ENCODE measurements at regions not wholly inside any gene's neighbourhood (a gene's known extent, or its start where the extent isn't known, plus 50 kb on each side); places are given as distances from the start of the nearest gene placed in this dataset.
"Not testable (repeated sequence)": the region's sequence is repeated elsewhere in the genome, so short reads cannot be mapped to it uniquely, and the experiment has no call there.

DNA sequence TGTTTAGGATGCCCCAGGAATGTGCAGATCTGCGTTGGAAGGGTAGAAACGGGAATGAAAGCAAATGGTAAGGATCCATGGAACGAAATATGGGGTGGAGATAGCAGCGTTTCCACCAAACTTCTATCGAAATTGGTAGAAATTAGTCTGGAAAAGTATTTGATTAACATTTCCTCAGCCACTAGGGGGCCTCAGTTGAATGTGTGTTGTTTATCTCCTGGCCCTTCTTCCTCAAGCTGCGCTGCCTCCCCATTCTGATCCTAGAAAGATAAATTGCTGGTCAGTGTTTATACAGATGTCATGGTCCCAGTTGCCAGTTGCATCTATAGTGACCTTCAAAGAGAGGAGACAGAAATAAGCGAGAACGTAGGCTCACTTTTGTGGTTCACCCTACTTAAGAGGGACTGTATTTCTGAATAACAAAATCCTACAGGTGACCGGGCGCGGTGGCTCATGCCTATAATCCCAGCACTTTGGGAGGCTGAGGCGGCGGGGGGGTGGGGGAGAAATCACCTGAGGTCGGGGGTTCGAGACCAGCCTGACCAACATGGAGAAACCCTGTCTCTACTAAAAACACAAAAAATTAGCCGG lies 457.1 kb downstream of the SQOR start:
- Mint-ChIP-seq H3K4me1 (ENCODE audit: low read depth) (no peaks in the 10 kb centered on the region), H3K9me3 (peaks cover 4% of the 10 kb centered on the region), H3K27me3 (ENCODE audit: low read depth) (no peaks in the 10 kb centered on the region), H3K4me3 (no peak overlapping the region), H3K36me3 (ENCODE audit: insufficient read depth) (no peaks in the 10 kb centered on the region)
- DNase-seq: no peak
- no peak for ATAC-seq

DNA sequence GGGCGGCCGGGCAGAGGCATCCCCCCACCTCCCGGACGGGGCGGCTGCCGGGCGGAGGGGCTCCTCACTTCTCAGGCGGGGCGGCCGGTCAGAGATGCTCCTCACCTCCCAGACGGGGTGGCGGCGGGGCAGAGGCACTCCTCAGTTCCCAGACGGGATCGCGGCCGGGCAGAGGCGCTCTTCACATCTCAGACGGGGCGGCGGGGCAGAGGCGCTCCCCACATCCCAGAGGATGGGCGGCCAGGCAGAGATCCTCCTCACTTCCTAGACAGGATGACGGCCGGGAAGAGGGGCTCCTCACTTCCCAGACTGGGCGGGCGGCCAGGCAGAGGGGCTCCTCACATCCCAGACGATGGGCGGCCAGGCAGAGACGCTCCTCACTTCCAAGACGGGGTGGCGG lies 463.2 kb downstream of the SQOR start:
- H3K4me3 Mint-ChIP-seq; DNase-seq; H3K4me1 Mint-ChIP-seq (ENCODE audit: low read depth); H3K27me3 Mint-ChIP-seq (ENCODE audit: low read depth); H3K36me3 Mint-ChIP-seq (ENCODE audit: insufficient read depth); ATAC-seq: not testable (repeated sequence)
- H3K9me3 Mint-ChIP-seq: peaks cover 14% of the 10 kb centered on the region

DNA sequence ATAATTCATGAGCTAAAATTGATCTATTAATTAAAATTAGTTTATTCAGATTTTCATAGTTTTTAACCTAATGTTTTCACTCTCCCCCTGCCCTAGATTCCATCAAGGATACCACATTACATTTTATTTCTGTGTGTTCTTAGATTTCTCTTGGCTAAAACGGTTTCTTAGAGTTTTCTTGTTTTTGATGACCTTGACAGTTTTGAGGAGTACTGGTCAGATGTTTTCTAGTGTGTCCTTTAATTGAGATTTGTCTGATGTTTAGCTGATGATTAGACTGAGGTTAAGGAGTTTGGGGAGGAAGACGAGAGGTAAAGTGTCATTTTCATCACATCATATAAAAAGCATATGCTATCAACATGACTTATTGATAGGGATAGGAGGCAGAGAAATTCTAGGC lies 475.9 kb downstream of the SQOR start:
- no peak for DNase-seq
- ATAC-seq: no peak
- Mint-ChIP-seq H3K9me3 (peaks cover 3% of the 10 kb centered on the region), H3K4me1 (ENCODE audit: low read depth) (no peaks in the 10 kb centered on the region), H3K4me3 (no peak overlapping the region), H3K27me3 (ENCODE audit: low read depth) (no peaks in the 10 kb centered on the region), H3K36me3 (ENCODE audit: insufficient read depth) (no peaks in the 10 kb centered on the region)

DNA sequence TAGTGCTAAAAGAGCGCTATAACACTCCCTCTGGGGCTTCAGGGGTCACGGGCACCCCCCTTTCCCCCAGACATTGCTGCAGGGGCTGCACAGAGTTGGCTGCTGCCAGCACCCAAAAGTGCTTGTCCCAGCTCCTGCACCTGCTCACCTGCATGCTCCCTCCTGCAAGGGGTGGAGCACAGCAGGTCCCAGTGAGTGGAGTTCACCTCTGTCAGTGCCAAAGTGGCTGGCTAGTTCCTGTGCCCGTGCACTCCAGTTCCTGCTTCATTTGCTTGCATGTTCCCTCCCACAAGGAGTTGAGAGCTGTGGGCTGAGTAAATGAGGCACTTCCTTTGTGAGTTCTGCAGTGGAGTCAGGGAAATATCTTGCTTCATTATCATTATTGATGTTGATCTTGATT lies 476.9 kb downstream of the SQOR start:
- DNase-seq (no peak), ATAC-seq (no peak)
- no peaks in the 10 kb centered on the region for H3K4me1 Mint-ChIP-seq (ENCODE audit: low read depth)
- H3K9me3 Mint-ChIP-seq: peaks cover 3% of the 10 kb centered on the region
- no peak overlapping the region for H3K4me3 Mint-ChIP-seq
- H3K36me3 Mint-ChIP-seq (ENCODE audit: insufficient read depth): no peaks in the 10 kb centered on the region
- no peaks in the 10 kb centered on the region for H3K27me3 Mint-ChIP-seq (ENCODE audit: low read depth)

DNA sequence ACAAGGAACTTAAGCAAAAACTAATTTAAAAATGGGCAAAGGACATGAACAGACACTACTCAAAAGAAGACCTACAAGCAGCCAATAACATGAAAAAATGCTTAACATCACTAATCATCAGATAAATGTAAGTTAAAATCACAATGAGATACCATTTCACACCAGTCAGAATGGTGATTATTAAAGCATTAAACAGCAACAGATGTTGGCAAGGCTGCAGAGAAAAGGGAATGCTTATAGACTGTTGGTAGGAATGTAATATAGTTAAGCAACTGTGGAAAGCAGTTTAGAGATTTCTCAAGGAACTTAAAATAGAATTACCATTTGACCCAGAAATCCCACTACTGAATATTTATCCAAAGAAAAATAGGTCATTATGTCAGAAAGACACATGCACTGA lies 482.2 kb downstream of the SQOR start:
- Mint-ChIP-seq H3K9me3 (no peaks in the 10 kb centered on the region), H3K36me3 (ENCODE audit: insufficient read depth) (no peaks in the 10 kb centered on the region), H3K4me1 (ENCODE audit: low read depth) (no peaks in the 10 kb centered on the region), H3K4me3 (no peak overlapping the region), H3K27me3 (ENCODE audit: low read depth) (no peaks in the 10 kb centered on the region)
- ATAC-seq (no peak), DNase-seq (no peak)

DNA sequence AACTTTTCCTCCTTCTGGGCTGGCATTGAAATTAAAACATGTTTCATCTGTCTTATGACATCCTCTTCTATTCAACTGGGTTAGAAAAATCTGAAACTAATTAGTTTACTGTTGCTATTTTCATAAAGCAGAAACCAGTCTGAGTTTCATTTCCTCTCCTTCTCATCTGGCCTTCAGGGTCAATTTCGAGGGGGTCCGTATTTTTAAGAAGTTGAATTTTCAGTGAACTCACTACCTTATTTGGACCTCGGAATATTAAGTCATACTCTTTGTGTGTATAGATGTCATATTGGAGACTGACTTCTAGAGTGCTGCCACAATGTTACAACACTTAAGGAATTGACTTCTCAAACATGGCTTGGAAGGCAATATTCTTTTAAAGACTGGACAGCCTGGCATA lies 485.9 kb downstream of the SQOR start:
- Mint-ChIP-seq H3K4me1 (ENCODE audit: low read depth) (no peaks in the 10 kb centered on the region), H3K4me3 (no peak overlapping the region), H3K36me3 (ENCODE audit: insufficient read depth) (no peaks in the 10 kb centered on the region), H3K9me3 (peaks cover 17% of the 10 kb centered on the region), H3K27me3 (ENCODE audit: low read depth) (no peaks in the 10 kb centered on the region)
- DNase-seq (no peak), ATAC-seq (no peak)

DNA sequence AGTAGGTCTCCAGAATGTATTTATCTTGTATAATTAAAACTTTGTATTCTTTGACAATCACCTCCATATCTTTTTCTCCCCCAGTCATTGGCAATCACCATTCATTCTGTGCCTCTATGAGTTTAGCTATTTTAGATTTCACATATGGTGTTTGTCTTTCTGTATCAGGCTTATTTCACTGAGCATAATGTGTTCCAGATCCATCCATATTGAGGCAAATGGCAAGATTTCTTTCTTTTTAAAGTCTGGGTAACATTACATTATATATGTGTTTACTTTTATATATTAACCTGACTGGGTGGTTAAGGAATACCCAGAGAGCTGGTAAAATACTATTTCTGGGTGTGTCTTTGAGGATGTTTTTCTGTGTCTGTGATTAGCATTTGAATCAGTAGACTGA lies 486.6 kb downstream of the SQOR start:
- H3K4me1 Mint-ChIP-seq (ENCODE audit: low read depth): no peaks in the 10 kb centered on the region
- no peaks in the 10 kb centered on the region for H3K36me3 Mint-ChIP-seq (ENCODE audit: insufficient read depth)
- no peak overlapping the region for H3K4me3 Mint-ChIP-seq
- H3K9me3 Mint-ChIP-seq: peaks cover 17% of the 10 kb centered on the region
- no peaks in the 10 kb centered on the region for H3K27me3 Mint-ChIP-seq (ENCODE audit: low read depth)
- DNase-seq (no peak), ATAC-seq (no peak)

DNA sequence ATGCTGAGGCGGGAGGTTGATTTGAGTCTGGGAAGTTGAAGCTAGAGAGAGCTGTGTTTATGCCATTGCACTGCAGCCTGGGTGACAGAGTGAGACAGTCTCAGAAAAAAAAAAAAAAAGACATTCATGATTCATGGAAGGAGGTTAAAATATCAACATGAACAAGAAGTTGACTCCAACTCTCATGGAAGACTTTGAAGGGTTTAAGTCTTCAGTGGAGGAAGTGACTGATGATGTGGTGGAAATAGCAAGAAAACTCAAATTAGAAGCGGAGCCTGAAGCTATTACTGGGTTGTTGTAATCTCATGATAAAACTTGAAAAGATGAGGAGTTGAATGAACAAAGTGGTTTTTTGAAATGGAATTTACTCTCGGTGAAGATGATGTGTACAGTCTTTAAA lies 491.8 kb downstream of the SQOR start:
- no peaks in the 10 kb centered on the region for H3K27me3 Mint-ChIP-seq (ENCODE audit: low read depth)

DNA sequence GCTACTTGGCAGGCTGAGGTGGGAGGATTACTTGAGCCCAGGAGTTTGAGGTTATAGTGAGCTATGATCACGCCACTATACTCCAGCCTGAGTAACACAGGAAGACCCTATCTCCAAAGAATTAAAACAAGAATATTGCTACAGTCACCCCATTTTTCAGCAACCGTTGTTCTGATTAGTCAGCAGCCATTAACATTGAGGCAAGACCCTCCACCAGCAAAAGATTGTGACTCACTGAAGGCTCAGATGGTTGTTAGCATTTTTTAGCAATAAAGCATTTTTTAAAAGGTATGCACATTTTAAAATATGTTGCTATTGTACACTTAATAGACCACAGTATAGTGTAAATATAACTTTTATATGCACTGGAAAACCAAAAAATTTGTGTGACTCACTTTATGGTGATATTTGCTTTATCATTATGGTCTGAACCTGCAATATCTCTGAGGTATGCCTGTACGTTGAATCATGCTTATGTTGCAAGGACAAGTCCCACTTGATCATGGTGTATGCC lies 492.6 kb downstream of the SQOR start:
- DNase-seq: no peak
- peaks cover 33% of the 10 kb centered on the region for H3K9me3 Mint-ChIP-seq
- H3K27me3 Mint-ChIP-seq (ENCODE audit: low read depth): no peaks in the 10 kb centered on the region
- H3K36me3 Mint-ChIP-seq (ENCODE audit: insufficient read depth): no peaks in the 10 kb centered on the region
- H3K4me3 Mint-ChIP-seq: no peak overlapping the region
- no peaks in the 10 kb centered on the region for H3K4me1 Mint-ChIP-seq (ENCODE audit: low read depth)
- no peak for ATAC-seq

More for the DNA sequence above, 491.8 kb downstream of the SQOR start:
- Mint-ChIP-seq H3K36me3 (ENCODE audit: insufficient read depth) (no peaks in the 10 kb centered on the region), H3K9me3 (peaks cover 28% of the 10 kb centered on the region), H3K4me1 (ENCODE audit: low read depth) (no peaks in the 10 kb centered on the region), H3K4me3 (no peak overlapping the region)
- ATAC-seq (no peak), DNase-seq (no peak)

DNA sequence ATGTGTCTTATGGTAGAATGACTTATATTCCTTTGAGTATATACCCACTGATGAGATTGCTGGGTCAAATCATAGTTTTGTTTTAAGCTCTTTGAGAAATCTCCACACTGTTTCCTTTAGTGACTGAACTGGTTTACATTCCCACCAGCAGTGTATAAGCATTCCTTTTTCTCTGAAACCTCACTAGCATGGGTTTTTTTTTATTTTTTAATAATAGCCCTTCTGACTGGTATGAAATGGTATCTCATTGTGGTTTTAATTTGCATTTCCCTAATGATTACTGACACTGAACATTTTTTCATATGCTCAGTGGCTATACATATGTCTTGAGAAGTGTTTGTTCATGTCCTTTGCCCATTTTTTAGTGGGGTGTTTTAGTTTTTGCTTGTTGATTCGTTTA lies 494.3 kb downstream of the SQOR start:
- H3K36me3 Mint-ChIP-seq (ENCODE audit: insufficient read depth): no peaks in the 10 kb centered on the region
- no peak for ATAC-seq
- no peak overlapping the region for H3K4me3 Mint-ChIP-seq
- H3K27me3 Mint-ChIP-seq (ENCODE audit: low read depth): no peaks in the 10 kb centered on the region
- H3K9me3 Mint-ChIP-seq: peaks cover 20% of the 10 kb centered on the region
- DNase-seq: no peak
- H3K4me1 Mint-ChIP-seq (ENCODE audit: low read depth): no peaks in the 10 kb centered on the region

DNA sequence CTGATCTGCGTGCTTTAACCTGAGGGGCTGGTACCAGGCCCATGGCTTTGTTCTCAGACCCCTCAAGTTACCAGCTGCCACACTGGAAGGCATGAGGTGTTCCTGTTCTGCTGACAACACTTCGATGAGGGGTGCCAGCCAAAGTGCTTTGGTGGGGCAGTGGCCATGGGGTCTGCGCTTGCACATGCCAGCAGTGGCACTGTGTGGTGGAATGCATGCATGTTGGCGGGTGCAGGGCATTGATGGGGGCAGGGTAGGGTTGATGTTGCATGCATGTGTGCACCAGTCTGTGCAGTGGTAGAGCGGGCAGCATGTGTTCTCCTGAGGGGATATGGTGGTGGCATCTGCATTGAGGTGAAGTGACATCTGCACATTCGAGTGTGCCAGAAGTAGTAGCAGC lies 497.0 kb downstream of the SQOR start:
- Mint-ChIP-seq H3K27me3 (ENCODE audit: low read depth) (no peaks in the 10 kb centered on the region), H3K4me1 (ENCODE audit: low read depth) (no peaks in the 10 kb centered on the region), H3K36me3 (ENCODE audit: insufficient read depth) (no peaks in the 10 kb centered on the region), H3K4me3 (no peak overlapping the region), H3K9me3 (peaks cover 28% of the 10 kb centered on the region)
- no peak for DNase-seq
- ATAC-seq: no peak

DNA sequence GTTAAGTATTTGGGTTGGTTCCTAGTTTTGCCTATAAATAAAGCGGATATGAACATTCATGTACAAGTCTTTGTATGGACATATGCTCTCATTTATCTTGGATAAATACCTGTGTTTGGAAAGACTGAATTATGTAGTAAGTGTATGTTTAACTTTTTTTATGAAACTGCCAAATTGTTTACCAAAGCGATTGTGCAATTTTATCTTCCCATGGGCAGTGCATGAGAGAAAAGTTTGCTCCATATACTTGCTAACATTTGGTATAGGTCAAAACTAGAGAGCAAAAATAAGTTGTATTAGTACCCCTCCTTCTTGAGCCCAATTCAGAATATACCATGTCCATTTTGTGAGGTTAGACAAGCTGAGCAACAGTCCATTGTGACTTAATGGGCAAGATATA lies 502.6 kb downstream of the SQOR start:
- DNase-seq: no peak
- H3K9me3 Mint-ChIP-seq: peaks cover 11% of the 10 kb centered on the region
- no peak for ATAC-seq
- H3K36me3 Mint-ChIP-seq (ENCODE audit: insufficient read depth): no peaks in the 10 kb centered on the region
- H3K4me1 Mint-ChIP-seq (ENCODE audit: low read depth): no peaks in the 10 kb centered on the region
- no peaks in the 10 kb centered on the region for H3K27me3 Mint-ChIP-seq (ENCODE audit: low read depth)
- no peak overlapping the region for H3K4me3 Mint-ChIP-seq

DNA sequence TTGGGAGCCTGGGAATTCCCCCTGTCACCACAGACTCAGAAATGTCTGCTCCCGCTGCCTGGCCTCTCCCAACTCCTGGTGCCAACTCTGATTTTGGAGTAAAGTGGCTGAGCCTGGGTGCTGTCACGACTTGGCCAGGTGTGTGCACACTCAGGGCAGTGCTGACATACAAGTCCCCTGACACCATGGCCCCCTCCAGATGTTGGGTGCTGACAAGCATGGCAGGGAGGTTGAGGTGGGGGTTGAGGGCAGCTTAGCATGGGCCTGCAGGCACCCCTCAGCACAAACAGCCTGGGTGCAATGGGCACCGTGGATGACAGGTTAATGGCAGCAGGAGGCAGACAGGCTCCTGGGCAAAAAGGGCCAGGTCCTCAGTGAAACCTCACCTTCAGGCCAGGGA lies 511.2 kb downstream of the SQOR start:
- H3K9me3 Mint-ChIP-seq: peaks cover 4% of the 10 kb centered on the region
- DNase-seq (no peak), ATAC-seq (no peak)
- H3K36me3 Mint-ChIP-seq (ENCODE audit: insufficient read depth): no peaks in the 10 kb centered on the region
- H3K27me3 Mint-ChIP-seq (ENCODE audit: low read depth): no peaks in the 10 kb centered on the region
- H3K4me3 Mint-ChIP-seq: no peak overlapping the region
- H3K4me1 Mint-ChIP-seq (ENCODE audit: low read depth): no peaks in the 10 kb centered on the region

DNA sequence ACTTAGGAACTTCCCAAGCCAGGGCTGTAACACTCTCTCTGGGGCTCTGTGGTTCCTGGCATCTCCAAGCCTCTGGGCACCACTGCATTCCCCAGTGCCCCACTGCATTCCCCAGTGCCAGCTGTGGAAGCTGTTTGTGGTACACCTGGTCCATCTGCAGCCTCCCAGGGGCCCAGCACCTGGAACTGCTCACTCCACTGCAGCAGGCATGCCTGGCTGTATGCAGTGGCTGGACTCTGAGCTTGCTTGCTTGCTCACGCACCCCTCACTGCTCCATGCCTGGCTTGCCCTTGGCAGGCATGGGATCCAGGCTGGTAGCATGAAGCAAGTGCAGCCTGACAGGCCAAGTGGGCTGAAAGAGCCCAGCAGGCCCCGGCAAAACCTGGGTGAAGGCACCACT lies 512.1 kb downstream of the SQOR start:
- Mint-ChIP-seq H3K27me3 (ENCODE audit: low read depth) (no peaks in the 10 kb centered on the region), H3K4me3 (no peak overlapping the region), H3K9me3 (peaks cover 4% of the 10 kb centered on the region), H3K4me1 (ENCODE audit: low read depth) (no peaks in the 10 kb centered on the region), H3K36me3 (ENCODE audit: insufficient read depth) (no peaks in the 10 kb centered on the region)
- ATAC-seq: no peak
- no peak for DNase-seq

DNA sequence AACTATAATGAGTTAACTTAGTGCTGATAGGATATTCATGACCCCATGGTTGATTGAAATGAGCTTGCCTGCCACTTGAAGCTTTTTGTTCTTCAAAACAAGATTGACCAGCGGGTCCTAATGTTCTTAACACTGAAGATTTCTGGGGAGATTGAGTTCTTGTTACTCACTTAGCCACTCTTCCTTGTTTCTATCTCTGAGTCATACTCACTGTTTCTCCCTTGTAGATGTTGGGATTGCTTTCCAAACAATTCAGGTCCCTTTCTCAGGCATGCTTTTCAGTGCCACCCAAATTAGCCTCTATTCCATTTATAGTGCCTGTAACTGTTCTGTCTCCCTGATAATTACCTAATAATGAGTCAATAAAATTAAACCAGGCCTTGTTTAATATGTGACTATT lies 517.0 kb downstream of the SQOR start:
- DNase-seq (no peak), ATAC-seq (no peak)
- no peak overlapping the region for H3K4me3 Mint-ChIP-seq
- H3K4me1 Mint-ChIP-seq (ENCODE audit: low read depth): no peaks in the 10 kb centered on the region
- no peaks in the 10 kb centered on the region for H3K9me3 Mint-ChIP-seq
- H3K27me3 Mint-ChIP-seq (ENCODE audit: low read depth): no peaks in the 10 kb centered on the region
- H3K36me3 Mint-ChIP-seq (ENCODE audit: insufficient read depth): no peaks in the 10 kb centered on the region

DNA sequence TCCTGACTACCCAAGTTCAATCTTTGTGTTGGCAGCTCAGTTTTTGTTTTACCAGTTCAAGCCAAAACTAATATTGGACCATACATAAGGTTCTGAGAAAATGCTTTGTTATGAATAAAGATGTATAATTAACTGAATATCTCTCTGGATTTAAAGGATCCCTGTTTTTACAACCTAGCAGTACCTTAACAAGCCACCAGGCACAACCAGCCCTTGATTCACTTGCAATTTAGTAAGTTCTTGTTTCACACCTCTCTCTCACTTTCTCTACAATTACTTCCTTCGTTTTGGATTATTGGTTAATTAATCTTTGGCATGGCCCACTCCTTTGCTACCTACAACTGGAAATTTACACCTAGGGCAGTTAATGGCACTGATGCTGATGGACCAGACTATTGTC lies 531.9 kb downstream of the SQOR start:
- H3K36me3 Mint-ChIP-seq (ENCODE audit: insufficient read depth): no peaks in the 10 kb centered on the region
- H3K9me3 Mint-ChIP-seq: peaks cover 29% of the 10 kb centered on the region
- DNase-seq (no peak), ATAC-seq (no peak)
- H3K27me3 Mint-ChIP-seq (ENCODE audit: low read depth): no peaks in the 10 kb centered on the region
- H3K4me1 Mint-ChIP-seq (ENCODE audit: low read depth): no peaks in the 10 kb centered on the region
- no peak overlapping the region for H3K4me3 Mint-ChIP-seq

All from activated T-cell treated with anti-CD3 and anti-CD28 coated beads, Interleukin-2, amount 50 U/mL, for 4 hours (primary cell).